Hepatocyte (in vitro differentiated cells): ENCODE measurements at regions not wholly inside any gene's neighbourhood (a gene's known extent, or its start where the extent isn't known, plus 50 kb on each side); places are given as distances from the start of the nearest gene placed in this dataset.

ENCODE experiments used
- EZH2 ChIP-seq: fragments of 200-600 bp; sonication (generic); IDR thresholded peaks from 2 replicates; pipeline ENCODE4 v1.6.1; 2016; ENCODE audit warnings: antibody characterized with exemption, mild to moderate bottlenecking, borderline replicate concordance
- EZH2phosphoT487 ChIP-seq: fragments of 200-600 bp; sonication (generic); IDR thresholded peaks from one replicate; pipeline ENCODE4 v1.6.1; 2018; ENCODE audit warnings: antibody characterized with exemption, mild to moderate bottlenecking, low read depth, moderate library complexity; ENCODE audit not compliant: unreplicated experiment, severe bottlenecking
- TF ChIP-seq, protein P1 (sequence below): fragments of 200-600 bp; sonication (generic); IDR thresholded peaks from 2 replicates; pipeline ENCODE4 v1.5.1; 2016; ENCODE audit warnings: antibody characterized with exemption, mild to moderate bottlenecking; ENCODE audit not compliant: poor library complexity

GRCh38 chr2:150060341-150060740, 427.1 kb downstream of the RND3 start:
- TF ChIP-seq, protein P1, sequence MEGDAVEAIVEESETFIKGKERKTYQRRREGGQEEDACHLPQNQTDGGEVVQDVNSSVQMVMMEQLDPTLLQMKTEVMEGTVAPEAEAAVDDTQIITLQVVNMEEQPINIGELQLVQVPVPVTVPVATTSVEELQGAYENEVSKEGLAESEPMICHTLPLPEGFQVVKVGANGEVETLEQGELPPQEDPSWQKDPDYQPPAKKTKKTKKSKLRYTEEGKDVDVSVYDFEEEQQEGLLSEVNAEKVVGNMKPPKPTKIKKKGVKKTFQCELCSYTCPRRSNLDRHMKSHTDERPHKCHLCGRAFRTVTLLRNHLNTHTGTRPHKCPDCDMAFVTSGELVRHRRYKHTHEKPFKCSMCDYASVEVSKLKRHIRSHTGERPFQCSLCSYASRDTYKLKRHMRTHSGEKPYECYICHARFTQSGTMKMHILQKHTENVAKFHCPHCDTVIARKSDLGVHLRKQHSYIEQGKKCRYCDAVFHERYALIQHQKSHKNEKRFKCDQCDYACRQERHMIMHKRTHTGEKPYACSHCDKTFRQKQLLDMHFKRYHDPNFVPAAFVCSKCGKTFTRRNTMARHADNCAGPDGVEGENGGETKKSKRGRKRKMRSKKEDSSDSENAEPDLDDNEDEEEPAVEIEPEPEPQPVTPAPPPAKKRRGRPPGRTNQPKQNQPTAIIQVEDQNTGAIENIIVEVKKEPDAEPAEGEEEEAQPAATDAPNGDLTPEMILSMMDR, result no peak
- TF ChIP-seq EZH2, result no peak
- no peak for TF ChIP-seq EZH2phosphoT487
